Mesenchymal stem cell (in vitro differentiated cells and primary cell): ENCODE measurements at regions not wholly inside any gene's neighbourhood (a gene's known extent, or its start where the extent isn't known, plus 50 kb on each side); places are given as distances from the start of the nearest gene placed in this dataset.

ENCODE experiments used
- DNase-seq: peaks from one replicate; pipeline ENCODE4 v3.0.0-alpha.2; 2013
- H2AFZ ChIP-seq: one replicate; pipeline ENCODE4 v1.6.1; 2013; ENCODE audit warnings: low read depth, mild to moderate bottlenecking, control low read depth, inconsistent platforms, low read length, moderate library complexity
- H2AK5ac ChIP-seq: 2 replicates; pipeline ENCODE4 v1.6.1; 2013; ENCODE audit warnings: low read length, moderate library complexity, mild to moderate bottlenecking, inconsistent platforms; ENCODE audit not compliant: severe bottlenecking
- H2BK120ac ChIP-seq: one replicate; pipeline ENCODE4 v1.6.1; 2013; ENCODE audit warnings: low read depth, mild to moderate bottlenecking, inconsistent platforms, low read length, moderate library complexity
- H2BK12ac ChIP-seq, 2 experiments: one replicate each; pipeline ENCODE4 v1.6.1; 2013; ENCODE audit warnings: inconsistent platforms in 2 of 2, low read length in 2 of 2, mild to moderate bottlenecking in 2 of 2, moderate library complexity in 2 of 2, control low read depth in 1 of 2
- H2BK15ac ChIP-seq: one replicate; pipeline ENCODE4 v1.6.1; 2013; ENCODE audit warnings: mild to moderate bottlenecking, low read depth, inconsistent platforms; ENCODE audit not compliant: poor library complexity, severe bottlenecking
- H2BK5ac ChIP-seq: 2 replicates; pipeline ENCODE4 v1.6.1; 2013; ENCODE audit warnings: low read depth, mild to moderate bottlenecking, low read length, control low read depth, inconsistent platforms; ENCODE audit not compliant: poor library complexity, severe bottlenecking
- H3K14ac ChIP-seq, 2 experiments: one replicate each; pipeline ENCODE4 v1.6.1; 2013; ENCODE audit warnings: inconsistent platforms in 2 of 2, low read length in 2 of 2, control low read depth in 1 of 2, mild to moderate bottlenecking in 1 of 2, moderate library complexity in 1 of 2
- H3K18ac ChIP-seq, 2 experiments: one replicate each; pipeline ENCODE4 v1.6.1; 2013; ENCODE audit warnings: inconsistent platforms in 2 of 2, low read length in 2 of 2, control low read depth in 1 of 2, low read depth in 1 of 2, mild to moderate bottlenecking in 1 of 2
- H3K23ac ChIP-seq, 2 experiments: one replicate each; pipeline ENCODE4 v1.6.1; 2013; ENCODE audit warnings: inconsistent platforms in 2 of 2, low read length in 2 of 2, mild to moderate bottlenecking in 2 of 2, moderate library complexity in 2 of 2, control low read depth in 1 of 2
- H3K27ac ChIP-seq: 2 replicates; pipeline ENCODE4 v1.5.1; 2013; ENCODE audit warnings: mild to moderate bottlenecking, moderate library complexity, low read length, control low read depth, inconsistent platforms; ENCODE audit not compliant: poor library complexity, severe bottlenecking
- H3K27me3 ChIP-seq, 2 experiments: 2 replicates each; pipeline versions ENCODE4 v1.6.1 to v1.7.0; 2013; ENCODE audit warnings: low read length in 2 of 2, mild to moderate bottlenecking in 2 of 2, moderate library complexity in 2 of 2, control low read depth in 1 of 2, inconsistent platforms in 1 of 2; ENCODE audit not compliant: control insufficient read depth in 1 of 2, insufficient read depth in 1 of 2
- H3K36me3 ChIP-seq, 2 experiments: 2 replicates each; pipeline versions ENCODE4 v1.6.1 to v1.7.0; 2013; ENCODE audit warnings: low read length in 2 of 2, control low read depth in 1 of 2, inconsistent platforms in 1 of 2, low read depth in 1 of 2, mild to moderate bottlenecking in 1 of 2; ENCODE audit not compliant: insufficient read depth in 2 of 2, control insufficient read depth in 1 of 2
- H3K4ac ChIP-seq, 2 experiments: one replicate each; pipeline ENCODE4 v1.6.1; 2013; ENCODE audit warnings: inconsistent platforms in 2 of 2, low read length in 2 of 2, mild to moderate bottlenecking in 2 of 2, moderate library complexity in 2 of 2, control low read depth in 1 of 2, low read depth in 1 of 2
- H3K4me1 ChIP-seq: 2 replicates; pipeline ENCODE4 v1.6.1; 2013; ENCODE audit warnings: low read depth, low read length, control low read depth; ENCODE audit not compliant: control insufficient read depth, insufficient read depth
- H3K4me2 ChIP-seq: 2 replicates; pipeline ENCODE4 v1.6.1; 2013; ENCODE audit warnings: low read length, mild to moderate bottlenecking, inconsistent platforms; ENCODE audit not compliant: poor library complexity, severe bottlenecking
- H3K4me3 ChIP-seq, 2 experiments: 2 replicates each; pipeline versions ENCODE4 v1.5.1 to v1.7.0; 2013; ENCODE audit warnings: low read length in 2 of 2, mild to moderate bottlenecking in 2 of 2, control low read depth in 1 of 2, low read depth in 1 of 2; ENCODE audit not compliant: insufficient read depth in 1 of 2
- H3K79me1 ChIP-seq: replicated peaks from 2 replicates; pipeline ENCODE4 v1.6.1; 2013; ENCODE audit warnings: mild to moderate bottlenecking, control low read depth, low read length, inconsistent platforms; ENCODE audit not compliant: poor library complexity, severe bottlenecking
- H3K9ac ChIP-seq: 2 replicates; pipeline ENCODE4 v1.7.0; 2013; ENCODE audit warnings: mild to moderate bottlenecking, low read length, moderate library complexity
- H3K9me3 ChIP-seq: 2 replicates; pipeline ENCODE4 v1.7.0; 2013; ENCODE audit warnings: mild to moderate bottlenecking, low read length; ENCODE audit not compliant: control insufficient read depth
- H4K8ac ChIP-seq: one replicate; pipeline ENCODE4 v1.6.1; 2013; ENCODE audit warnings: inconsistent platforms, mild to moderate bottlenecking, low read length, moderate library complexity
- H4K91ac ChIP-seq: one replicate; pipeline ENCODE4 v1.6.1; 2013; ENCODE audit warnings: mild to moderate bottlenecking, low read length, inconsistent platforms
- WGBS: methylation state at CpG from one replicate; pipeline ENCODE4 v1.1.7; 2013; ENCODE audit warnings: mixed read lengths; 5-methylcytosine and 5-hydroxymethylcytosine counted together

- no peak overlapping the region for H2BK5ac ChIP-seq
- H3K9me3 ChIP-seq = no peaks in the 10 kb centered on the region
- H3K23ac ChIP-seq = no peak overlapping the region
- H2BK120ac ChIP-seq = no peak overlapping the region
- no peak overlapping the region for H4K8ac ChIP-seq
- H3K27me3 ChIP-seq = no peaks in the 10 kb centered on the region
- H4K91ac ChIP-seq = no peak overlapping the region
- H3K9ac ChIP-seq = no peak overlapping the region
- H3K4me3 ChIP-seq = no peak overlapping the region
- no peak overlapping the region for H2BK12ac ChIP-seq
- no peak overlapping the region for H2AFZ ChIP-seq
- no peak overlapping the region for H2AK5ac ChIP-seq
- H3K79me1 ChIP-seq = no peaks in the 10 kb centered on the region
- WGBS = 74% methylated on average over 3 of the region's 4 CpGs
- no peak overlapping the region for H3K27ac ChIP-seq
- H3K4me2 ChIP-seq = no peak overlapping the region
- no peak overlapping the region for H2BK15ac ChIP-seq
- DNase-seq = peak; percentile 30
- peak overlapping the region in 1 of 2 experiments; percentile 62 for H3K18ac ChIP-seq
- no peak overlapping the region for H3K4ac ChIP-seq
- no peaks in the 10 kb centered on the region for H3K4me1 ChIP-seq
- no peak overlapping the region for H3K14ac ChIP-seq
- H3K36me3 ChIP-seq = no peaks in the 10 kb centered on the region
These were observed 124.2 kb downstream of the GNAT3 start for GRCh38 chr7:80387634-80388193.

GRCh38 chr7:80386686-80387085 lies 125.2 kb downstream of the GNAT3 start:
- H3K4me2 ChIP-seq = no peak overlapping the region
- H2AK5ac ChIP-seq = no peak overlapping the region
- no peak overlapping the region for H3K27ac ChIP-seq
- peak overlapping the region in 1 of 2 experiments; percentile 49 for H3K4ac ChIP-seq
- H2BK120ac ChIP-seq = peak overlapping the region; percentile 34
- H2BK12ac ChIP-seq = peak overlapping the region; percentile 71 to 77
- no peaks in the 10 kb centered on the region for H3K27me3 ChIP-seq
- H4K8ac ChIP-seq = no peak overlapping the region
- no peaks in the 10 kb centered on the region for H3K9me3 ChIP-seq
- no peak overlapping the region for H2AFZ ChIP-seq
- H2BK15ac ChIP-seq = no peak overlapping the region
- peak overlapping the region in 1 of 2 experiments; percentile 75 for H3K18ac ChIP-seq
- H3K79me1 ChIP-seq = no peaks in the 10 kb centered on the region
- DNase-seq = peak; percentile 48
- H2BK5ac ChIP-seq = no peak overlapping the region
- no peak overlapping the region for H3K14ac ChIP-seq
- H3K9ac ChIP-seq = no peak overlapping the region
- H4K91ac ChIP-seq = no peak overlapping the region
- H3K36me3 ChIP-seq = no peaks in the 10 kb centered on the region
- no peaks in the 10 kb centered on the region for H3K4me1 ChIP-seq
- H3K4me3 ChIP-seq = no peak overlapping the region
- 59% methylated on average over 3 of the region's 3 CpGs for WGBS
- no peak overlapping the region for H3K23ac ChIP-seq

- no peaks in the 10 kb centered on the region for H3K9me3 ChIP-seq
- H3K23ac ChIP-seq = no peak overlapping the region
- H3K4me1 ChIP-seq = no peaks in the 10 kb centered on the region
- no peak overlapping the region for H2BK12ac ChIP-seq
- no peak overlapping the region for H2AK5ac ChIP-seq
- no peak overlapping the region for H4K91ac ChIP-seq
- no peak overlapping the region for H3K18ac ChIP-seq
- no peak overlapping the region for H4K8ac ChIP-seq
- H3K4ac ChIP-seq = no peak overlapping the region
- no peak overlapping the region for H3K4me2 ChIP-seq
- H3K27ac ChIP-seq = no peak overlapping the region
- H3K36me3 ChIP-seq = no peaks in the 10 kb centered on the region
- no peaks in the 10 kb centered on the region for H3K79me1 ChIP-seq
- no peak overlapping the region for H2BK15ac ChIP-seq
- H2AFZ ChIP-seq = no peak overlapping the region
- no peak overlapping the region for H2BK120ac ChIP-seq
- H3K9ac ChIP-seq = no peak overlapping the region
- H3K27me3 ChIP-seq = no peaks in the 10 kb centered on the region
- peak; percentile 37 for DNase-seq
- no peak overlapping the region for H3K4me3 ChIP-seq
- no peak overlapping the region for H3K14ac ChIP-seq
- H2BK5ac ChIP-seq = no peak overlapping the region
These were observed 126.4 kb downstream of the GNAT3 start for GRCh38 chr7:80385508-80385907.

GRCh38 chr7:80380957-80381356 lies 130.9 kb downstream of the GNAT3 start:
- Histone ChIP-seq H3K14ac (no peak overlapping the region), H4K8ac (no peak overlapping the region), H3K27me3 (no peaks in the 10 kb centered on the region), H2BK120ac (no peak overlapping the region), H3K4ac (no peak overlapping the region), H3K4me2 (no peak overlapping the region), H3K23ac (no peak overlapping the region), H3K9me3 (peaks cover 5% of the 10 kb centered on the region), H3K4me1 (no peaks in the 10 kb centered on the region), H3K18ac (no peak overlapping the region), H3K27ac (no peak overlapping the region), H3K9ac (no peak overlapping the region), H2BK5ac (no peak overlapping the region), H3K36me3 (no peaks in the 10 kb centered on the region), H2BK15ac (no peak overlapping the region), H3K79me1 (no peaks in the 10 kb centered on the region), H2AK5ac (no peak overlapping the region), H2BK12ac (no peak overlapping the region), H2AFZ (no peak overlapping the region), H3K4me3 (no peak overlapping the region), H4K91ac (no peak overlapping the region)
- WGBS = no CpG with 5 or more reads among the region's 1 CpG
- no peak for DNase-seq
